B cell (primary cell): ENCODE measurements at regions not wholly inside any gene's neighbourhood (a gene's known extent, or its start where the extent isn't known, plus 50 kb on each side); places are given as distances from the start of the nearest gene placed in this dataset.

Experiments used
- ATAC-seq: fragments of 200-7000 bp; cut with Tn5 transposase; one replicate; pipeline ENCODE4 v1.10.0; 2021; ENCODE audit warnings: low read depth, mild to moderate bottlenecking, moderate number of reproducible peaks, moderate library complexity
- CTCF ChIA-PET: fragments of 350-600 bp; sonication (Branson Sonifier 250); formaldehyde crosslinking; loops from one replicate; lab custom pipeline; 2021; ENCODE audit warnings: antibody characterized with exemption, inconsistent platforms; lab: Charles Lee
- POLR2A ChIA-PET: fragments of 350-600 bp; sonication (Branson Sonifier 250); formaldehyde crosslinking; loops from one replicate; lab custom pipeline; 2021; ENCODE audit warnings: antibody characterized with exemption; lab: Charles Lee
- DNase-seq: peaks from one replicate; pipeline ENCODE4 v3.0.0; 2013
- H2AFZ ChIP-seq: 2 replicates; pipeline ENCODE4 v1.6.1; 2012; ENCODE audit warnings: mild to moderate bottlenecking, low read depth, low read length; ENCODE audit not compliant: insufficient read depth, poor library complexity, severe bottlenecking
- H3K27ac ChIP-seq, 2 donors: 1 replicate in 1 of 2; 2 replicates in 1 of 2; pipeline ENCODE4 v1.5.1; 2012 to 2013; ENCODE audit warnings: low read length in 2 of 2, mild to moderate bottlenecking in 2 of 2, moderate library complexity in 1 of 2
- H3K27me3 ChIP-seq, 4 experiments: fragments of 200-600 bp in 1 of 4; sonication (generic) in 1 of 4; replicated peaks in 1 of 4; 1 replicate in 2 of 4; 2 replicates in 2 of 4; pipeline versions ENCODE4 v1.6.1 to v1.7.0; 2013 to 2016; ENCODE audit warnings: low read length in 3 of 4, mild to moderate bottlenecking in 2 of 4, mixed read lengths in 1 of 4, moderate library complexity in 1 of 4; ENCODE audit not compliant: insufficient read depth in 4 of 4, control insufficient read depth in 3 of 4; ENCODE audit errors: control extremely low read depth in 1 of 4
- H3K36me3 ChIP-seq, 2 experiments: replicated peaks in 1 of 2; 1 replicate in 1 of 2; 2 replicates in 1 of 2; pipeline versions ENCODE4 v1.6.1 to v1.7.1; 2013; ENCODE audit warnings: low read length in 1 of 2; ENCODE audit not compliant: insufficient read depth in 2 of 2, control insufficient read depth in 1 of 2; ENCODE audit errors: control extremely low read depth in 1 of 2, extremely low read depth in 1 of 2
- H3K4me1 ChIP-seq, 2 donors: fragments of 200-600 bp in 1 of 2; sonication (generic) in 1 of 2; 1 replicate in 1 of 2; 2 replicates in 1 of 2; pipeline versions ENCODE4 v1.5.1 to v1.6.1; 2013 to 2017; ENCODE audit warnings: low read length in 2 of 2; ENCODE audit not compliant: control insufficient read depth in 2 of 2, insufficient read depth in 2 of 2
- H3K4me2 ChIP-seq: replicated peaks from 2 replicates; pipeline ENCODE3; 2012; ENCODE audit warnings: mild to moderate bottlenecking, low read depth, low read length; ENCODE audit not compliant: poor library complexity, severe bottlenecking
- H3K4me3 ChIP-seq, 5 experiments: fragments of 200-600 bp in 1 of 5; sonication (generic) in 1 of 5; 1 replicate in 3 of 5; 2 replicates in 2 of 5; pipeline versions ENCODE4 v1.5.1 to v1.7.0; 2011 to 2016; ENCODE audit warnings: low read length in 4 of 5, mild to moderate bottlenecking in 4 of 5, low read depth in 2 of 5, control low read depth in 1 of 5, moderate library complexity in 1 of 5; ENCODE audit not compliant: insufficient read depth in 1 of 5; ENCODE audit errors: control extremely low read depth in 1 of 5, extremely low read depth in 1 of 5
- H3K79me2 ChIP-seq: fragments of 200-600 bp; sonication (generic); one replicate; pipeline ENCODE4 v1.6.0; 2016; ENCODE audit warnings: low read length; ENCODE audit not compliant: control insufficient read depth, insufficient read depth
- H3K9ac ChIP-seq: fragments of 200-600 bp; sonication (generic); 2 replicates; pipeline ENCODE4 v1.6.1; 2017; ENCODE audit warnings: mild to moderate bottlenecking, low read length, moderate library complexity
- H3K9me3 ChIP-seq, 3 donors: one replicate each; pipeline versions ENCODE4 v1.6.1 to v1.7.1; 2013; ENCODE audit warnings: low read length in 2 of 3; ENCODE audit not compliant: control insufficient read depth in 2 of 3, insufficient read depth in 1 of 3; ENCODE audit errors: control extremely low read depth in 1 of 3
- H4K20me1 ChIP-seq: 2 replicates; pipeline ENCODE4 v1.6.0; 2012; ENCODE audit warnings: mild to moderate bottlenecking, low read length; ENCODE audit not compliant: insufficient read depth, control insufficient read depth, poor library complexity, severe bottlenecking
- H3K27ac Mint-ChIP-seq: one replicate; pipeline ENCODE4 v1.8.0; 2021; ENCODE audit warnings: mixed read lengths
- H3K27me3 Mint-ChIP-seq: one replicate; pipeline ENCODE4 v1.8.0; 2021; ENCODE audit warnings: mixed read lengths
- H3K4me1 Mint-ChIP-seq: one replicate; pipeline ENCODE4 v1.8.0; 2021; ENCODE audit warnings: mixed read lengths
- H3K4me3 Mint-ChIP-seq: one replicate; pipeline ENCODE4 v1.8.0; 2021; ENCODE audit warnings: mixed read lengths
- H3K9me3 Mint-ChIP-seq: one replicate; pipeline ENCODE4 v1.8.0; 2022; ENCODE audit warnings: mixed read lengths; ENCODE audit not compliant: insufficient read depth
- CTCF ChIP-seq: fragments of 200-600 bp; IDR thresholded peaks from one replicate; pipeline ENCODE4 v1.8.0; 2022; ENCODE audit warnings: antibody characterized with exemption, mild to moderate bottlenecking
- EZH2 ChIP-seq: IDR thresholded peaks from 2 replicates; pipeline ENCODE4 v1.6.1; 2012; ENCODE audit warnings: borderline replicate concordance, low read depth, mild to moderate bottlenecking, moderate library complexity, low read length; ENCODE audit not compliant: insufficient read depth, poor library complexity, severe bottlenecking
- WGBS: methylation state at CpG from one replicate; pipeline ENCODE4 v1.1.5; 2013; ENCODE audit warnings: missing lambda C conversion rate; ENCODE audit not compliant: insufficient coverage; 5-methylcytosine and 5-hydroxymethylcytosine counted together
- intact Hi-C: fragments of 100-400 bp; cut with micrococcal nuclease; formaldehyde crosslinking; loops from one replicate; pipeline ENCODE4 v1.10.0; 2022

- H3K27me3 ChIP-seq, result peaks cover 0 to 38% (median 11%) of the 10 kb centered on the region in 4 experiments
- peak overlapping the region; percentile 47 for H3K4me2 ChIP-seq
- Mint-ChIP-seq H3K9me3 (no peaks in the 10 kb centered on the region), H3K4me1 (peaks cover 38% of the 10 kb centered on the region), H3K27ac (no peak overlapping the region), H3K27me3 (peaks cover 44% of the 10 kb centered on the region), H3K4me3 (no peak overlapping the region)
- H3K9me3 ChIP-seq, result peaks cover 0 to 8% (median 0%) of the 10 kb centered on the region in 3 donors
- H4K20me1 ChIP-seq, result no peaks in the 10 kb centered on the region
- H3K4me1 ChIP-seq, result peaks cover 48% of the 10 kb centered on the region in 2 donors
- H2AFZ ChIP-seq, result no peak overlapping the region
- POLR2A ChIA-PET, result no interaction called here
- intact Hi-C loops, result no loop called here
- no peaks in the 10 kb centered on the region for H3K79me2 ChIP-seq
- CTCF ChIA-PET, result interaction anchor here (0.6 to 1.8 kb wide), 3 partner anchors 11 to 33 kb away, joined by 3 to 5 read pairs (median 3); no protein-coding TSS in a partner anchor
- no peak overlapping the region for H3K27ac ChIP-seq
- TF ChIP-seq EZH2, result no peak
- no peak for TF ChIP-seq CTCF
- no peaks in the 10 kb centered on the region for H3K36me3 ChIP-seq
- H3K9ac ChIP-seq, result no peak overlapping the region
- H3K4me3 ChIP-seq, result no peak overlapping the region
- ATAC-seq, result peak; percentile 19
- 2% methylated on average over 18 of the region's 18 CpGs for WGBS
- no peak for DNase-seq
Observed at GRCh38 chr16:85258629-85259028, 146.4 kb upstream of the CIBAR2 start.

- H3K27ac ChIP-seq, result no peak overlapping the region
- peak overlapping the region; percentile 47 for H3K4me2 ChIP-seq
- peaks cover 0 to 38% (median 11%) of the 10 kb centered on the region in 4 experiments for H3K27me3 ChIP-seq
- no peak for ATAC-seq
- no peak overlapping the region for H3K9ac ChIP-seq
- CTCF ChIA-PET, result interaction anchor here (1.8 kb wide), 1 partner anchor 14 kb away, joined by 5 read pairs; no protein-coding TSS in a partner anchor
- no peaks in the 10 kb centered on the region for H3K9me3 Mint-ChIP-seq
- no peak overlapping the region for H2AFZ ChIP-seq
- peaks cover 38% of the 10 kb centered on the region for H3K4me1 Mint-ChIP-seq
- TF ChIP-seq EZH2 (no peak), CTCF (no peak)
- POLR2A ChIA-PET, result no interaction called here
- 6% methylated on average over 17 of the region's 19 CpGs for WGBS
- H3K4me1 ChIP-seq, result peaks cover 48% of the 10 kb centered on the region in 2 donors
- peak overlapping the region; percentile 44 for H3K4me3 Mint-ChIP-seq
- H3K27ac Mint-ChIP-seq, result no peak overlapping the region
- DNase-seq, result no peak
- H3K4me3 ChIP-seq, result no peak overlapping the region
- H3K36me3 ChIP-seq, result no peaks in the 10 kb centered on the region
- H3K79me2 ChIP-seq, result no peaks in the 10 kb centered on the region
- no peaks in the 10 kb centered on the region for H4K20me1 ChIP-seq
- H3K27me3 Mint-ChIP-seq, result peaks cover 44% of the 10 kb centered on the region
- intact Hi-C loops, result no loop called here
- peaks cover 0 to 8% (median 0%) of the 10 kb centered on the region in 3 donors for H3K9me3 ChIP-seq
Observed at GRCh38 chr16:85259115-85259831, 147.0 kb upstream of the CIBAR2 start.
